ENCODE measurements at regions not wholly inside any gene's neighbourhood (a gene's known extent, or its start where the extent isn't known, plus 50 kb on each side); places are given as distances from the start of the nearest gene placed in this dataset.

DNA sequence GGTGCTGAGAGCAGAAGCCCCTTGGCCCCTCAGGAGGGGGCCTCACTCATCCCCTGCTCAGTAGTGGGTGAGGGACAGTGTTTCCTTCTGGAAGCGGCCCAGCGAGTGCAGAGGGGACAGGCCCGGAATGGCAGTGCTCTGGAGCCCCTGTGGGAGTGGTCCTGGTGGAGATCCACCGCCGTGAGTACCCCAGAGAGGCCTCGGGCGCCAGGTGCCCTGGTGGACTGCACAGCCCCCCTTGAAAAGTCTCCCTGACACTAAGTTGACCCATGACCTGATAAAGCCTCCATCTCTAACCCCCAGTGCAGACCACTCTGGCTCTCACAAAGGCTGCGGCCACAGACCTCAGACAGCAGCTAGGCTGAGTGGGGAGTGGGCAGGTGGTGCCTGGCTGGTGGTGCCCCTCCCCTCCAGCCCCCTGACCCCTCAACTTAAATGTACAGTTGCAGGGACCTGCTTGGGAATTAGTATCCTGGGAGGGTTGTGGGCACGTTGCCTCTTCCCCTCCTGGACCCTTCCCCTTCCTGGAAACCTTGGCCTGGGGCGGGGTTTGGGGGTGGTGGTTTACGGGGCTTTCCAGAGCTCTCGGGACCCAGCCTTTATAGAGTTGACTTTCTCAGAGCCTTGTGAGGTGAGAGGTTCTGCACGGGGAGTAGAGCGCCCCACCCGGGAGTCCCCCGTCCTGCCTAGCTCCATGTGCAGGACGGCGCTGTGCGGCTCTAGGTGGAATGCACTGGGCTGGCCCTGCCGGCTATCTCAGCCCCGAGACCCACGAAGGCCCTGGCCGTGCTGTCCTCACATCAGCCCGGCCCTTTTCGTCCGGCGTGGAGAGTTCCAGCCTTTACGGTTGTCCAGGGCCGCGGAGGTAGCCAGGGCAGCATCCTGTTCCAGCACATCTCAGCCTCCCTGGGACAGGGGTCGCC lies 62.7 kb downstream of the RTP5 start:
- WGBS, 4 donors: 84 to 94% (median 90%) methylated on average over 3 to 31 of the region's 31 CpGs
- no peaks in the 10 kb centered on the region for H3K4me1 ChIP-seq (replicated peaks in 1 of 2)
- intact Hi-C loops (cut with DNase I): no loop called here
- H3K4me3 ChIP-seq: no peak overlapping the region
- DNase-seq: peak in 1 of 7 donors; percentile 17
- no peaks in the 10 kb centered on the region for H3K27me3 ChIP-seq
- H3K27ac ChIP-seq: peak overlapping the region in 2 of 5 donors; percentile 57 to 84
- H3K36me3 ChIP-seq (replicated peaks in 1 of 2): no peaks in the 10 kb centered on the region
- no peaks in the 10 kb centered on the region for H3K9me3 ChIP-seq (replicated peaks in 1 of 3)
- TF ChIP-seq, protein P1, sequence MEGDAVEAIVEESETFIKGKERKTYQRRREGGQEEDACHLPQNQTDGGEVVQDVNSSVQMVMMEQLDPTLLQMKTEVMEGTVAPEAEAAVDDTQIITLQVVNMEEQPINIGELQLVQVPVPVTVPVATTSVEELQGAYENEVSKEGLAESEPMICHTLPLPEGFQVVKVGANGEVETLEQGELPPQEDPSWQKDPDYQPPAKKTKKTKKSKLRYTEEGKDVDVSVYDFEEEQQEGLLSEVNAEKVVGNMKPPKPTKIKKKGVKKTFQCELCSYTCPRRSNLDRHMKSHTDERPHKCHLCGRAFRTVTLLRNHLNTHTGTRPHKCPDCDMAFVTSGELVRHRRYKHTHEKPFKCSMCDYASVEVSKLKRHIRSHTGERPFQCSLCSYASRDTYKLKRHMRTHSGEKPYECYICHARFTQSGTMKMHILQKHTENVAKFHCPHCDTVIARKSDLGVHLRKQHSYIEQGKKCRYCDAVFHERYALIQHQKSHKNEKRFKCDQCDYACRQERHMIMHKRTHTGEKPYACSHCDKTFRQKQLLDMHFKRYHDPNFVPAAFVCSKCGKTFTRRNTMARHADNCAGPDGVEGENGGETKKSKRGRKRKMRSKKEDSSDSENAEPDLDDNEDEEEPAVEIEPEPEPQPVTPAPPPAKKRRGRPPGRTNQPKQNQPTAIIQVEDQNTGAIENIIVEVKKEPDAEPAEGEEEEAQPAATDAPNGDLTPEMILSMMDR (IDR thresholded peaks at IDR 0.05): no peak
- TF ChIP-seq POLR2A (IDR thresholded peaks at IDR 0.05): no peak

DNA sequence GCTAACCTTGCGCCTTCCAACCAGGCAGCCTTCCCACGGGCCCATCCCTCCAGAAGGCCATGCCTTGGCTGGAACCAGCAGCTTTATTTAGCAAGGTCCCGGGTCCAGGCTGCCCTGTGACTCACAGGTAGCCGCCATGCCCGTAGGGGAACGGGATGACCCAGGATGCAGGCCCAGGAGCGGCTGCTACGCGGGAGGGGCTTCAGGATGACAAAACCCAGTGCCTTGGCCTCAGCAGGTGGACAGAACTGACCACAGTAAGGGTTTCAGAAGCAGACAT lies 63.3 kb downstream of the RTP5 start:
- intact Hi-C loops (cut with DNase I): no loop called here
- Histone ChIP-seq H3K36me3 (replicated peaks in 1 of 2) (no peaks in the 10 kb centered on the region), H3K4me1 (replicated peaks in 1 of 2) (no peaks in the 10 kb centered on the region), H3K27me3 (no peaks in the 10 kb centered on the region), H3K4me3 (no peak overlapping the region), H3K27ac (peak overlapping the region in 3 of 5 donors; percentile 11 to 84 (median 57)), H3K9me3 (replicated peaks in 1 of 3) (no peaks in the 10 kb centered on the region)
- 76 to 80% (median 78%) methylated on average over 3 to 9 of the region's 9 CpGs for WGBS, 4 donors
- TF ChIP-seq POLR2A (IDR thresholded peaks at IDR 0.05): no peak
- TF ChIP-seq, protein P1 (IDR thresholded peaks at IDR 0.05): no peak
- DNase-seq: peak in 1 of 7 donors; percentile 47

DNA sequence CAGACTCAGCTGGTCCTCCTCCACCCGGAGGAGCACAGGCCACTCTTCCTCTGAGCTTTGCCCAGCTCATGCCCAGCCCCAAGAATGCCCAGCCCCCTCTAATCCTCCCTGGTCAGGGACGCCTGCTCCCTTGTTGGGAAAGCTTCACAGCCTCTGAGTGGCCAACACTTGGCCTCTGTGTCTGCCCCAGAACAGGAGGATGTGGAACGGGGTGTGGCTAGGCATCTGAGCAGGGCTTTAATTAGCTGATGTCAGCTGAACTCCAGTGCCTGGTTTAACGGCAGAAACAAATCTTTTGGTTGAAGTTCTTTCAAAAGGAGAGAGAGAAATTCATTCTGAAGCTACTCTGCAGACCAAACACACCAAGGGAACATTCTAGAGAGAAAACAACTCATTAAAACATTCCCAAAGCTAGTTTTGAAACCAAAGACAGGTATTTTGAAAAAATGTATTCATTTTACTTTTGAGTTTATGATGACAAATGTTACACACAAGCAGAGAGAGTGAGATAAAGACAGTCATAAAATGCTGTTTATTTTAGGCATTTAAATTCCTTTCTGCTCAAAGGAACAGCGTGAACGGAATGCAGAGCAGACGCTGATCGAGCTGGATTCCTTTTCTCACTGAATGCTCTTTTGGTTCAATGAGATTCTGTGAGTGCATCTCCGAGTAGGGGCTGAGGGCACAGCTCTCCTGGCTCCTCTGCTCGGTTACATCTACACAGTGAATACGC lies 63.8 kb downstream of the RTP5 start:
- TF ChIP-seq, protein P1 (IDR thresholded peaks at IDR 0.05): no peak
- no peak for TF ChIP-seq POLR2A (IDR thresholded peaks at IDR 0.05)
- H3K27me3 ChIP-seq: no peaks in the 10 kb centered on the region
- H3K4me3 ChIP-seq: no peak overlapping the region
- whole genome bisulfite sequencing, 4 donors: 55 to 71% (median 65%) methylated on average over 10 to 11 of the region's 11 CpGs
- no peaks in the 10 kb centered on the region for H3K4me1 ChIP-seq (replicated peaks in 1 of 2)
- H3K27ac ChIP-seq: peak overlapping the region in 3 of 5 donors; percentile 21 to 84 (median 57)
- intact Hi-C loops (cut with DNase I): no loop called here
- H3K36me3 ChIP-seq (replicated peaks in 1 of 2): no peaks in the 10 kb centered on the region
- DNase-seq: peak in 2 of 7 donors; percentile 38 to 59
- H3K9me3 ChIP-seq (replicated peaks in 1 of 3): no peaks in the 10 kb centered on the region

DNA sequence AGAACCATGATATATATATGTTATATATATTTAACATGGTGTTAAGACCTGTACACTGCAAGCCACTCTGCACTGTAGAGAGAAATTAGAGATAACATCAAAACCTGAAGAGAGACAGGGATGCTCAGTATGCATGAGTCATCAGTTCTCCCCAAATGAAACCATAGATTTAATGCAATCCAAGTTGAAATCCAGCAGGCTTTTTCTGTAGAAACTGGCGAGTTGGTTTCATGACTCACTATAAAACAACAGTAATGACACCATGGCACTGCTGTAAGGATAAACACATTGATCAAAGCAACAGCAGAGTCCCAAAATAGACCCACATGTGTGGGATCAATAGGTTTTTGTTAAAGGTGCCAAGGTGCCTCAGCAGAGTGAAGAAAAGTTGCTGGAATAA lies 65.8 kb downstream of the RTP5 start:
- Histone ChIP-seq H3K4me3 (no peak overlapping the region), H3K27me3 (no peaks in the 10 kb centered on the region), H3K36me3 (replicated peaks in 1 of 2) (no peaks in the 10 kb centered on the region), H3K9me3 (replicated peaks in 1 of 3) (no peaks in the 10 kb centered on the region), H3K4me1 (replicated peaks in 1 of 2) (no peaks in the 10 kb centered on the region), H3K27ac (no peak overlapping the region)
- 72 to 85% (median 82%) methylated on average over 1 of the region's 1 CpG for WGBS, 4 donors
- DNase-seq: no peak
- intact Hi-C loops (cut with DNase I): no loop called here
- no peak for TF ChIP-seq POLR2A (IDR thresholded peaks at IDR 0.05)
- TF ChIP-seq, protein P1 (IDR thresholded peaks at IDR 0.05): no peak

All from adrenal gland (tissue), 9 donors.